Tibial nerve (tissue), 4 donors: ENCODE measurements at regions not wholly inside any gene's neighbourhood (a gene's known extent, or its start where the extent isn't known, plus 50 kb on each side); places are given as distances from the start of the nearest gene placed in this dataset.

Experiments
- DNase-seq, 2 donors: peaks; one replicate each; pipeline ENCODE4 v3.0.0-alpha.2; 2019; ENCODE audit warnings: low spot score in 2 of 2
- H3K27ac ChIP-seq, 4 donors: fragments of 200-600 bp; sonication (generic) in 3 of 4; one replicate each; pipeline ENCODE4 v1.5.1; 2017 to 2019; ENCODE audit warnings: mild to moderate bottlenecking in 1 of 4
- H3K27me3 ChIP-seq, 2 donors: fragments of 200-600 bp; sonication (generic) in 1 of 2; one replicate each; pipeline versions ENCODE4 v1.5.1 to v1.6.0; 2017 to 2019
- H3K36me3 ChIP-seq, 3 donors: fragments of 200-600 bp; sonication (generic); one replicate each; pipeline ENCODE4 v1.5.1; 2018 to 2019
- H3K4me1 ChIP-seq, 4 donors: fragments of 200-600 bp; sonication (generic) in 3 of 4; one replicate each; pipeline ENCODE4 v1.5.1; 2017 to 2019
- H3K4me3 ChIP-seq, 4 donors: fragments of 200-600 bp; sonication (generic) in 3 of 4; one replicate each; pipeline ENCODE4 v1.5.1; 2017 to 2019; ENCODE audit warnings: mild to moderate bottlenecking in 1 of 4, moderate library complexity in 1 of 4
- H3K9me3 ChIP-seq, 4 donors: fragments of 200-600 bp; sonication (generic) in 3 of 4; one replicate each; pipeline ENCODE4 v1.5.1; 2017 to 2019
- CTCF ChIP-seq, 5 experiments: fragments of 200-600 bp in 3 of 5; fragments of 450-650 bp in 2 of 5; sonication (generic) in 3 of 5; IDR thresholded peaks; one replicate each; pipeline ENCODE4 v1.5.1; 2016 to 2019; ENCODE audit warnings: antibody characterized with exemption in 5 of 5, mild to moderate bottlenecking in 3 of 5, moderate library complexity in 2 of 5
- EP300 ChIP-seq, 2 donors: sonication (generic); formaldehyde crosslinking; IDR thresholded peaks; one replicate each; pipeline ENCODE4 v1.6.1; 2017; ENCODE audit warnings: antibody characterized with exemption in 2 of 2, mild to moderate bottlenecking in 1 of 2
- POLR2A ChIP-seq, 2 donors: fragments of 450-650 bp; IDR thresholded peaks; one replicate each; pipeline ENCODE4 v1.6.1; 2017; ENCODE audit warnings: antibody characterized with exemption in 2 of 2, mild to moderate bottlenecking in 2 of 2, moderate library complexity in 2 of 2
- WGBS, 2 donors: methylation state at CpG; one replicate each; pipeline ENCODE4 v1.1.5; 2018; 5-methylcytosine and 5-hydroxymethylcytosine counted together

GRCh38 chr13:82294226-82294625 lies 1588.0 kb downstream of the SLITRK1 start:
- H3K4me1 ChIP-seq: no peaks in the 10 kb centered on the region
- H3K27ac ChIP-seq: no peak overlapping the region
- no peaks in the 10 kb centered on the region for H3K27me3 ChIP-seq
- WGBS, 2 donors: 91 to 95% methylated on average over 6 of the region's 6 CpGs
- DNase-seq: no peak
- H3K4me3 ChIP-seq: no peak overlapping the region
- H3K9me3 ChIP-seq: no peaks in the 10 kb centered on the region
- no peak for TF ChIP-seq POLR2A (IDR thresholded peaks at IDR 0.05)
- H3K36me3 ChIP-seq: no peaks in the 10 kb centered on the region

- TF ChIP-seq CTCF (IDR thresholded peaks at IDR 0.05) (no peak), POLR2A (IDR thresholded peaks at IDR 0.05) (no peak), EP300 (IDR thresholded peaks at IDR 0.05) (no peak)
- no peaks in the 10 kb centered on the region for H3K36me3 ChIP-seq
- no peak overlapping the region for H3K4me3 ChIP-seq
- no peak overlapping the region for H3K27ac ChIP-seq
- no peaks in the 10 kb centered on the region for H3K27me3 ChIP-seq
- no peaks in the 10 kb centered on the region for H3K9me3 ChIP-seq
- 70 to 76% methylated on average over 2 of the region's 2 CpGs for WGBS, 2 donors
- H3K4me1 ChIP-seq: no peaks in the 10 kb centered on the region
- DNase-seq: no peak
Observed at GRCh38 chr13:82292334-82292733, 1589.9 kb downstream of the SLITRK1 start.

GRCh38 chr13:82291852-82292251 lies 1590.4 kb downstream of the SLITRK1 start:
- no peak overlapping the region for H3K27ac ChIP-seq
- no peak for DNase-seq
- no peaks in the 10 kb centered on the region for H3K27me3 ChIP-seq
- TF ChIP-seq POLR2A (IDR thresholded peaks at IDR 0.05) (no peak), EP300 (IDR thresholded peaks at IDR 0.05) (no peak), CTCF (IDR thresholded peaks at IDR 0.05) (no peak)
- H3K9me3 ChIP-seq: no peaks in the 10 kb centered on the region
- 80 to 86% methylated on average over 3 of the region's 3 CpGs for WGBS, 2 donors
- H3K36me3 ChIP-seq: no peaks in the 10 kb centered on the region
- H3K4me1 ChIP-seq: no peaks in the 10 kb centered on the region
- no peak overlapping the region for H3K4me3 ChIP-seq

GRCh38 chr13:82275644-82276043 lies 1606.6 kb downstream of the SLITRK1 start:
- DNase-seq: no peak
- Histone ChIP-seq H3K4me1 (no peaks in the 10 kb centered on the region), H3K9me3 (peaks cover 0 to 7% (median 0%) of the 10 kb centered on the region in 4 donors), H3K27ac (no peak overlapping the region), H3K4me3 (no peak overlapping the region), H3K27me3 (no peaks in the 10 kb centered on the region), H3K36me3 (no peaks in the 10 kb centered on the region)
- WGBS, 2 donors: 86 to 93% methylated on average over 6 of the region's 6 CpGs
- TF ChIP-seq CTCF (IDR thresholded peaks at IDR 0.05) (no peak), POLR2A (IDR thresholded peaks at IDR 0.05) (no peak), EP300 (IDR thresholded peaks at IDR 0.05) (no peak)

GRCh38 chr13:82259284-82259683 lies 1623.0 kb downstream of the SLITRK1 start:
- no peak overlapping the region for H3K4me3 ChIP-seq
- H3K27ac ChIP-seq: no peak overlapping the region
- DNase-seq: no peak
- TF ChIP-seq EP300 (IDR thresholded peaks at IDR 0.05): no peak
- no peak for TF ChIP-seq CTCF (IDR thresholded peaks at IDR 0.05)
- no peak for TF ChIP-seq POLR2A (IDR thresholded peaks at IDR 0.05)
- H3K9me3 ChIP-seq: no peaks in the 10 kb centered on the region
- H3K4me1 ChIP-seq: no peaks in the 10 kb centered on the region
- WGBS, 2 donors: 96 to 97% methylated on average over 13 of the region's 13 CpGs
- no peaks in the 10 kb centered on the region for H3K36me3 ChIP-seq
- H3K27me3 ChIP-seq: no peaks in the 10 kb centered on the region
